ENCODE measurements at regions not wholly inside any gene's neighbourhood (a gene's known extent, or its start where the extent isn't known, plus 50 kb on each side); places are given as distances from the start of the nearest gene placed in this dataset.

DNA sequence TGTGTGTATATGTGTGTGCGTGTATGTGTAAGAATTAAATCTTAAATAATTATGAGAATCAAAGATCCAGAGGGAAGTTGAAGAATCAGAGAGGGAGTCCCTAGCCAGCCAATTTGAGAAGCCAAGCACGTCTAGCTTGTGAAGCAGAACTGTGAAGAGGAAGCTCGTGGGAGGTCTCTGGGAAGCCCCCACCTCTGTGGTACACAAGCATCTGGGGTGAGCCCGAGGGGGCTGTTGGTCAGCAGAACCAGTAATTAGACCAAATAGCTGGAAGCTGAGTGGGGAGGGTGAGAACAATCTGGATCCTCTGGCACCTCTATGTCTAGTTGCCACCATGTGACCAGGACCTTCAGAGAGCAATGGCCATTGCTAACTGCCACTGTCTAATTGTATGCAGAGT is 162.7 kb upstream of the ADRA1D start:
- no peak for TF ChIP-seq POLR2A (IDR thresholded peaks at IDR 0.05; ENCODE audit: control extremely low read depth in 1 of 2, low read depth in 2 of 2, low read length in 2 of 2)
- no peak for TF ChIP-seq CBX5 (IDR thresholded peaks at IDR 0.05; ENCODE audit: low read depth, low read length)
- TF ChIP-seq, protein P1, sequence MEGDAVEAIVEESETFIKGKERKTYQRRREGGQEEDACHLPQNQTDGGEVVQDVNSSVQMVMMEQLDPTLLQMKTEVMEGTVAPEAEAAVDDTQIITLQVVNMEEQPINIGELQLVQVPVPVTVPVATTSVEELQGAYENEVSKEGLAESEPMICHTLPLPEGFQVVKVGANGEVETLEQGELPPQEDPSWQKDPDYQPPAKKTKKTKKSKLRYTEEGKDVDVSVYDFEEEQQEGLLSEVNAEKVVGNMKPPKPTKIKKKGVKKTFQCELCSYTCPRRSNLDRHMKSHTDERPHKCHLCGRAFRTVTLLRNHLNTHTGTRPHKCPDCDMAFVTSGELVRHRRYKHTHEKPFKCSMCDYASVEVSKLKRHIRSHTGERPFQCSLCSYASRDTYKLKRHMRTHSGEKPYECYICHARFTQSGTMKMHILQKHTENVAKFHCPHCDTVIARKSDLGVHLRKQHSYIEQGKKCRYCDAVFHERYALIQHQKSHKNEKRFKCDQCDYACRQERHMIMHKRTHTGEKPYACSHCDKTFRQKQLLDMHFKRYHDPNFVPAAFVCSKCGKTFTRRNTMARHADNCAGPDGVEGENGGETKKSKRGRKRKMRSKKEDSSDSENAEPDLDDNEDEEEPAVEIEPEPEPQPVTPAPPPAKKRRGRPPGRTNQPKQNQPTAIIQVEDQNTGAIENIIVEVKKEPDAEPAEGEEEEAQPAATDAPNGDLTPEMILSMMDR (IDR thresholded peaks at IDR 0.05; ENCODE audit: control extremely low read depth in 1 of 3, insufficient read depth in 1 of 3, low read depth in 1 of 3, low read length in 3 of 3): no peak
- no peak for TF ChIP-seq SIN3A (conservative IDR thresholded peaks at IDR 0.05 in 1 of 2, IDR thresholded peaks at IDR 0.05 in 1 of 2; ENCODE audit: low read depth in 1 of 2, low read length in 2 of 2)
- no peak for TF ChIP-seq TAF1 (IDR thresholded peaks at IDR 0.05; ENCODE audit: low read depth, low read length)
- no peak for TF ChIP-seq GTF2F1 (IDR thresholded peaks at IDR 0.05; ENCODE audit: borderline replicate concordance, low read depth, low read length)
- no peak for TF ChIP-seq RNF2 (IDR thresholded peaks at IDR 0.05; ENCODE audit: borderline replicate concordance, low read depth, low read length, missing control alignments, poor library complexity, severe bottlenecking)
- no peak for TF ChIP-seq RAD21 (IDR thresholded peaks at IDR 0.05 in 1 of 2, conservative IDR thresholded peaks at IDR 0.05 in 1 of 2; ENCODE audit: low read depth in 2 of 2, low read length in 2 of 2)
- TF ChIP-seq CEBPB (IDR thresholded peaks at IDR 0.05; ENCODE audit: low read depth, low read length): no peak
- TF ChIP-seq TBP (IDR thresholded peaks at IDR 0.05; ENCODE audit: low read depth, low read length): no peak
- no peak for TF ChIP-seq BCL11A (IDR thresholded peaks at IDR 0.05; ENCODE audit: low read depth in 2 of 2, low read length in 2 of 2)
- TF ChIP-seq JUN (IDR thresholded peaks at IDR 0.05; ENCODE audit: low read depth, low read length): no peak
- no peak for TF ChIP-seq BRCA1 (IDR thresholded peaks at IDR 0.05; ENCODE audit: low read depth, low read length)
- TF ChIP-seq EP300 (IDR thresholded peaks at IDR 0.05; ENCODE audit: borderline replicate concordance in 1 of 2, low read depth in 2 of 2, low read length in 2 of 2): no peak

Data from H1 (cell line).